Neural cell (in vitro differentiated cells): ENCODE measurements at regions not wholly inside any gene's neighbourhood (a gene's known extent, or its start where the extent isn't known, plus 50 kb on each side); places are given as distances from the start of the nearest gene placed in this dataset.

Source experiments
- H2AFZ ChIP-seq: fragments of 200-600, 300-800 bp; sonication (generic), shearing (Covaris generic); 2 replicates; pipeline ENCODE4 v1.6.0; 2014; ENCODE audit warnings: low read depth, mild to moderate bottlenecking, antibody characterized with exemption, low read length, moderate library complexity
- H3F3A ChIP-seq: fragments of 200-600 bp; shearing (Covaris generic); 2 replicates; pipeline ENCODE4 v1.6.1; 2016; ENCODE audit warnings: mild to moderate bottlenecking, moderate library complexity, mixed read lengths, antibody characterized with exemption, low read length; ENCODE audit not compliant: insufficient read depth, poor library complexity, severe bottlenecking
- H3K27ac ChIP-seq: fragments of 200-600, 300-800 bp; sonication (generic), shearing (Covaris generic); 2 replicates; pipeline ENCODE4 v1.5.1; 2014; ENCODE audit warnings: mild to moderate bottlenecking, low read length, moderate library complexity
- H3K27me3 ChIP-seq: fragments of 300-800, 200-600 bp; sonication (generic), shearing (Covaris generic); 2 replicates; pipeline ENCODE4 v1.6.0; 2014; ENCODE audit warnings: mild to moderate bottlenecking, low read depth, low read length, moderate library complexity; ENCODE audit not compliant: insufficient read depth
- H3K36me3 ChIP-seq: fragments of 300-800, 200-600 bp; sonication (generic), shearing (Covaris generic); 2 replicates; pipeline ENCODE4 v1.5.1; 2014; ENCODE audit warnings: mild to moderate bottlenecking, antibody characterized with exemption, low read length, moderate library complexity; ENCODE audit not compliant: insufficient read depth
- H3K4me2 ChIP-seq: fragments of 300-800, 200-600 bp; sonication (generic), shearing (Covaris generic); 2 replicates; pipeline ENCODE4 v1.6.0; 2014; ENCODE audit warnings: mild to moderate bottlenecking, low read length
- H3K4me3 ChIP-seq: fragments of 300-800, 200-600 bp; sonication (generic), shearing (Covaris generic); 2 replicates; pipeline ENCODE4 v1.5.1; 2014; ENCODE audit warnings: mild to moderate bottlenecking, low read length, moderate library complexity
- H3K79me2 ChIP-seq: fragments of 200-600 bp; shearing (Covaris generic); replicated peaks from 2 replicates; pipeline ENCODE4 v1.6.0; 2014; ENCODE audit warnings: mild to moderate bottlenecking, low read length, moderate library complexity; ENCODE audit not compliant: insufficient read depth
- H3K9ac ChIP-seq: fragments of 300-800, 200-600 bp; sonication (generic), shearing (Covaris generic); 2 replicates; pipeline ENCODE4 v1.6.1; 2016; ENCODE audit warnings: mild to moderate bottlenecking, low read length, mixed read lengths
- H3K9me2 ChIP-seq: fragments of 200-600 bp; shearing (Covaris generic); 2 replicates; pipeline ENCODE4 v1.6.1; 2016; ENCODE audit warnings: mild to moderate bottlenecking, low read length, mixed read lengths; ENCODE audit not compliant: insufficient read depth
- H3K9me3 ChIP-seq: fragments of 200-600, 300-800 bp; sonication (generic), shearing (Covaris generic); 2 replicates; pipeline ENCODE4 v1.6.1; 2016; ENCODE audit warnings: mild to moderate bottlenecking, mixed run types, low read length, moderate library complexity, mixed read lengths
- H4K20me1 ChIP-seq: fragments of 200-600 bp; shearing (Covaris generic); 2 replicates; pipeline ENCODE4 v1.6.1; 2016; ENCODE audit warnings: mild to moderate bottlenecking, mixed run types; ENCODE audit not compliant: insufficient read depth
- CTCF ChIP-seq: fragments of 450-650 bp; IDR thresholded peaks from 2 replicates; pipeline ENCODE4 v1.5.1; 2014; ENCODE audit warnings: antibody characterized with exemption, mild to moderate bottlenecking, moderate library complexity; ENCODE audit not compliant: poor library complexity, severe bottlenecking
- EP300 ChIP-seq: fragments of 450-650 bp; conservative IDR thresholded peaks from 2 replicates; pipeline ENCODE4 v1.6.1; 2014; ENCODE audit warnings: antibody characterized with exemption, mild to moderate bottlenecking, moderate library complexity; ENCODE audit not compliant: poor library complexity, severe bottlenecking
- EZH2 ChIP-seq: fragments of 200-600, 300-800 bp; shearing (Covaris generic), sonication (generic); IDR thresholded peaks from 2 replicates; pipeline ENCODE4 v1.6.1; 2014; ENCODE audit warnings: antibody characterized with exemption, low read length, borderline replicate concordance, mild to moderate bottlenecking; ENCODE audit not compliant: insufficient read depth, poor library complexity, severe bottlenecking
- MXI1 ChIP-seq: fragments of 450-650 bp; conservative IDR thresholded peaks from 2 replicates; pipeline ENCODE4 v1.6.1; 2014; ENCODE audit warnings: antibody characterized with exemption, mild to moderate bottlenecking; ENCODE audit not compliant: poor library complexity, severe bottlenecking
- POLR2AphosphoS5 ChIP-seq: IDR thresholded peaks from 2 replicates; pipeline ENCODE4 v1.6.1; 2012
- RAD21 ChIP-seq: fragments of 450-650 bp; conservative IDR thresholded peaks from 2 replicates; pipeline ENCODE4 v1.6.1; 2014; ENCODE audit warnings: antibody characterized with exemption, mild to moderate bottlenecking, moderate library complexity
- REST ChIP-seq: IDR thresholded peaks from 2 replicates; pipeline ENCODE4 v1.6.1; 2012; ENCODE audit warnings: borderline replicate concordance
- SMC3 ChIP-seq: fragments of 450-650 bp; conservative IDR thresholded peaks from 2 replicates; pipeline ENCODE4 v1.6.1; 2014; ENCODE audit warnings: antibody characterized with exemption, mild to moderate bottlenecking, moderate library complexity; ENCODE audit not compliant: poor library complexity
- TAF1 ChIP-seq: IDR thresholded peaks from 2 replicates; pipeline ENCODE4 v1.6.1; 2012; ENCODE audit warnings: low read depth

GRCh38 chr4:84366161-84366560 is 132.9 kb downstream of the NKX6-1 start (continued):
- TF ChIP-seq MXI1 (no peak), SMC3 (no peak), TAF1 (no peak)

GRCh38 chr4:84362896-84363655 is 136.0 kb downstream of the NKX6-1 start:
- TF ChIP-seq TAF1 (no peak), RAD21 (no peak), EP300 (no peak), POLR2AphosphoS5 (no peak), CTCF (no peak), SMC3 (no peak), EZH2 (no peak), MXI1 (no peak), REST (no peak)
- Histone ChIP-seq H2AFZ (no peak overlapping the region), H3K27ac (no peak overlapping the region), H3K79me2 (no peaks in the 10 kb centered on the region), H4K20me1 (no peaks in the 10 kb centered on the region), H3K9me3 (peaks cover 8% of the 10 kb centered on the region), H3K27me3 (peaks cover 70% of the 10 kb centered on the region), H3K9ac (no peak overlapping the region), H3F3A (no peaks in the 10 kb centered on the region), H3K4me3 (no peak overlapping the region), H3K9me2 (no peaks in the 10 kb centered on the region), H3K36me3 (no peaks in the 10 kb centered on the region), H3K4me2 (no peak overlapping the region)

GRCh38 chr4:84342161-84342560 is 156.9 kb downstream of the NKX6-1 start:
- no peaks in the 10 kb centered on the region for H3K36me3 ChIP-seq
- no peak for TF ChIP-seq EZH2
- TF ChIP-seq CTCF: no peak
- no peak for TF ChIP-seq SMC3
- no peak for TF ChIP-seq RAD21
- no peak for TF ChIP-seq TAF1
- no peak for TF ChIP-seq MXI1
- TF ChIP-seq POLR2AphosphoS5: no peak
- TF ChIP-seq EP300: no peak
- TF ChIP-seq REST: no peak
- no peaks in the 10 kb centered on the region for H3K27me3 ChIP-seq

More at GRCh38 chr4:84342161-84342560, 156.9 kb downstream of the NKX6-1 start:
- Histone ChIP-seq H3K4me3 (no peak overlapping the region), H4K20me1 (no peaks in the 10 kb centered on the region), H3K4me2 (no peak overlapping the region), H3F3A (no peaks in the 10 kb centered on the region), H3K79me2 (no peaks in the 10 kb centered on the region), H3K27ac (no peak overlapping the region), H2AFZ (no peak overlapping the region), H3K9me3 (peaks cover 6% of the 10 kb centered on the region), H3K9me2 (no peaks in the 10 kb centered on the region), H3K9ac (no peak overlapping the region)
